Left lung (tissue), 4 donors: ENCODE measurements at regions not wholly inside any gene's neighbourhood (a gene's known extent, or its start where the extent isn't known, plus 50 kb on each side); places are given as distances from the start of the nearest gene placed in this dataset.

Experiments
- ATAC-seq: fragments of 200-7000 bp; cut with Tn5 transposase; one replicate; pipeline ENCODE4 v1.9.1; 2020; ENCODE audit warnings: moderate library complexity
- DNase-seq, 4 donors: peaks; one replicate each; pipeline ENCODE4 v3.0.0-alpha.2; 2013 to 2020
- H3K27ac ChIP-seq, 2 donors: fragments of 200-600 bp; sonication (generic) in 1 of 2; one replicate each; pipeline versions ENCODE4 v1.5.0 to v1.8.0; 2020 to 2021
- H3K27me3 ChIP-seq, 2 donors: fragments of 200-600 bp; sonication (generic) in 1 of 2; one replicate each; pipeline versions ENCODE4 v1.5.0 to v1.8.0; 2020 to 2021
- H3K36me3 ChIP-seq, 2 donors: fragments of 200-600 bp; sonication (generic) in 1 of 2; one replicate each; pipeline versions ENCODE4 v1.5.0 to v1.8.0; 2020 to 2021
- H3K4me1 ChIP-seq, 2 donors: fragments of 200-600 bp; one replicate each; pipeline ENCODE4 v1.8.0; 2021
- H3K4me3 ChIP-seq, 2 donors: fragments of 200-600 bp; sonication (generic) in 1 of 2; one replicate each; pipeline versions ENCODE4 v1.5.0 to v1.8.0; 2020 to 2021; ENCODE audit warnings: mild to moderate bottlenecking in 1 of 2
- H3K9me3 ChIP-seq, 2 donors: fragments of 200-600 bp; sonication (generic) in 1 of 2; one replicate each; pipeline versions ENCODE4 v1.5.0 to v1.8.0; 2020 to 2021
- intact Hi-C, 2 donors: fragments of 100-400 bp; cut with DNase I; formaldehyde crosslinking; loops; one replicate each; pipeline versions ENCODE4 v1.11.2 to v1.14.2; 2022
- TF ChIP-seq, protein P1 (sequence below), 2 donors: fragments of 200-600 bp; sonication (generic) in 1 of 2; IDR thresholded peaks; one replicate each; pipeline versions ENCODE4 v1.5.0 to v1.8.0; 2021; ENCODE audit warnings: antibody characterized with exemption in 2 of 2
- donor health status: DM: no; HTN: yes; CAD: no.
- donor health status: DM: no; HTN: no; CAD: no.

DNA sequence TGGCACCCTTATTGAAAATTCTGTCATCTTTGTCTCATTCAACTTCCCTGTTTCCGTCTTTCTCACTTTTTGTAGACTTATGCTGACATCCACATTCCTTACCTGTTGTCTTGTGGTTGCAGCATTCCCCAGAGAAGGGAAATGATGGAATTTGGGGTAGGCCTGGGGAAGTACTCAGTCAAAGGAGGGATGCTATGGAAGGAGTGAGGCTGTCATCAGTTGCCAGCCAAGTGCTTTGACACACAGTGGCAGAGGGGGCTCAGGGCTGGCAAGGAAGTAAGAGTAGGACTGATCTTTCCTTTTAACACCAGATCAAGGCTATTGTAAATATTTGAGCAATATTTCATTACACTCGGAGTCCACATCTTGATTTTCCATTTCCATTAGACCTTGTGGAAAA, 64.4 kb downstream of the RPLP1 start:
- intact Hi-C loops = no loop called here
- H3K27ac ChIP-seq = no peak overlapping the region
- TF ChIP-seq, protein P1, sequence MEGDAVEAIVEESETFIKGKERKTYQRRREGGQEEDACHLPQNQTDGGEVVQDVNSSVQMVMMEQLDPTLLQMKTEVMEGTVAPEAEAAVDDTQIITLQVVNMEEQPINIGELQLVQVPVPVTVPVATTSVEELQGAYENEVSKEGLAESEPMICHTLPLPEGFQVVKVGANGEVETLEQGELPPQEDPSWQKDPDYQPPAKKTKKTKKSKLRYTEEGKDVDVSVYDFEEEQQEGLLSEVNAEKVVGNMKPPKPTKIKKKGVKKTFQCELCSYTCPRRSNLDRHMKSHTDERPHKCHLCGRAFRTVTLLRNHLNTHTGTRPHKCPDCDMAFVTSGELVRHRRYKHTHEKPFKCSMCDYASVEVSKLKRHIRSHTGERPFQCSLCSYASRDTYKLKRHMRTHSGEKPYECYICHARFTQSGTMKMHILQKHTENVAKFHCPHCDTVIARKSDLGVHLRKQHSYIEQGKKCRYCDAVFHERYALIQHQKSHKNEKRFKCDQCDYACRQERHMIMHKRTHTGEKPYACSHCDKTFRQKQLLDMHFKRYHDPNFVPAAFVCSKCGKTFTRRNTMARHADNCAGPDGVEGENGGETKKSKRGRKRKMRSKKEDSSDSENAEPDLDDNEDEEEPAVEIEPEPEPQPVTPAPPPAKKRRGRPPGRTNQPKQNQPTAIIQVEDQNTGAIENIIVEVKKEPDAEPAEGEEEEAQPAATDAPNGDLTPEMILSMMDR (IDR thresholded peaks at IDR 0.05) = no peak
- no peaks in the 10 kb centered on the region for H3K36me3 ChIP-seq
- ATAC-seq (no peak), DNase-seq (no peak)
- peaks cover 0 to 9% of the 10 kb centered on the region in 2 donors for H3K27me3 ChIP-seq
- no peaks in the 10 kb centered on the region for H3K9me3 ChIP-seq
- H3K4me3 ChIP-seq = no peak overlapping the region
- H3K4me1 ChIP-seq = peaks cover 0 to 12% of the 10 kb centered on the region in 2 donors

DNA sequence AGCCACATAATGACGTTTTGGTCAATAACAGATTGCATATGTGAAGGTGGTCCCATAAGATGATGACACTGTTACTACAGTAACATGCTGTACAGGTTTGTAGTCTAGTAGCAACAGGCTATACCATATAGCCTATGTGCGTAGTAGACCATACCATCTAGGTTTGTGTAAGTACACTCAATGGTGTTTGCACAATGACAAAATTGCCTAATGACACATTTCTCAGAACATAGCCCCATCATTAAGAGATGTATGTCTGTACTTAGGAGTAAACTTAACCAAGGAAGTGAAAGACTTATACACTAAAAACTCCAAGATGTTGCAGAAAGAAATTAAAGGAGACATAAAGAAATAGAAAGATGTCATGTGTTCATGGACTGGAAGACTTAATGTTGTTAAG, 66.2 kb downstream of the RPLP1 start:
- H3K27ac ChIP-seq = no peak overlapping the region
- H3K27me3 ChIP-seq = no peaks in the 10 kb centered on the region
- no peak for ATAC-seq
- no peaks in the 10 kb centered on the region for H3K9me3 ChIP-seq
- H3K4me3 ChIP-seq = no peak overlapping the region
- TF ChIP-seq, protein P1 (IDR thresholded peaks at IDR 0.05) = no peak
- H3K4me1 ChIP-seq = peaks cover 0 to 11% of the 10 kb centered on the region in 2 donors
- intact Hi-C loops = no loop called here
- no peaks in the 10 kb centered on the region for H3K36me3 ChIP-seq
- no peak for DNase-seq

DNA sequence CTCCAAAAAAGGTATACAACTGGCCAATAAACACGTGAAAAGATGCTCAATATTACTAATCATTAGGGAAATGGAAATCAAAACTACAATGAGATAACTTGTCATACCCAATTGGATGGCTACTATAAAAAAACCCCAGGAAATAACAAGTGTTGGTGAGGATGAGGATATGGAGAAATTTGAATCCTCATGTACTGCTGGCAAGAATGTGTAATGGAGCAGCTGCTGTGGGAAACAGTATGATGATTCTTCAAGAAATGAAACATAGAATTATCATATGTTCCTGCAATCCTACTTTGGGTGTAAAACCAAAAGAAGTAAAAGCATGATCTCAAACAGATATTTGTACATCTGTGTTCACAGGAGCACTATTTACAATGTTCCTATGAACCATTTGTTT, 67.4 kb downstream of the RPLP1 start:
- no peaks in the 10 kb centered on the region for H3K4me1 ChIP-seq
- H3K4me3 ChIP-seq = no peak overlapping the region
- intact Hi-C loops = no loop called here
- TF ChIP-seq, protein P1 (IDR thresholded peaks at IDR 0.05) = no peak
- no peaks in the 10 kb centered on the region for H3K27me3 ChIP-seq
- no peaks in the 10 kb centered on the region for H3K36me3 ChIP-seq
- no peaks in the 10 kb centered on the region for H3K9me3 ChIP-seq
- no peak for DNase-seq
- H3K27ac ChIP-seq = no peak overlapping the region
- no peak for ATAC-seq

DNA sequence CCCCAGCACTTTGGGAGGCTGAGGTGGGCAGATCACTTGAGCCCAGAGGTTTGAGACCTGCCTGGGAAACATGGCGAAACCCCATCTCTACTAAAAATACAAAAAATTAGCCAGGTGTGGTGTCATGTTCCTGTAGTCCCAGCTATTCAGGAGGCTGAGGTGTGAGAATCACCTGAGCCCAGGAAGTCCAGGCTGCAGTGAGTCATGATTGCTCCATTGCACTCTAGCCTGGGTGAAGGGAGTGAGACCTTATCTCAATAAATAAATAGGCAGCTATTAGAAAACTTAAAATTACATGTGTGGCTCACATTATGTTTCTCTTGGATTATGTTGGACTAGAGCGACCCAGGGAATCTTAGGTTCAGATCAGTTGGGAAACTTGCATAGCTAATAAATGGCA, 69.7 kb downstream of the RPLP1 start:
- DNase-seq = no peak
- ATAC-seq = peak; percentile 45
- H3K4me1 ChIP-seq = no peaks in the 10 kb centered on the region
- H3K36me3 ChIP-seq = no peaks in the 10 kb centered on the region
- H3K4me3 ChIP-seq = no peak overlapping the region
- TF ChIP-seq, protein P1 (IDR thresholded peaks at IDR 0.05) = no peak
- H3K27ac ChIP-seq = no peak overlapping the region
- intact Hi-C loops = no loop called here
- no peaks in the 10 kb centered on the region for H3K9me3 ChIP-seq
- peaks cover 0 to 4% of the 10 kb centered on the region in 2 donors for H3K27me3 ChIP-seq

DNA sequence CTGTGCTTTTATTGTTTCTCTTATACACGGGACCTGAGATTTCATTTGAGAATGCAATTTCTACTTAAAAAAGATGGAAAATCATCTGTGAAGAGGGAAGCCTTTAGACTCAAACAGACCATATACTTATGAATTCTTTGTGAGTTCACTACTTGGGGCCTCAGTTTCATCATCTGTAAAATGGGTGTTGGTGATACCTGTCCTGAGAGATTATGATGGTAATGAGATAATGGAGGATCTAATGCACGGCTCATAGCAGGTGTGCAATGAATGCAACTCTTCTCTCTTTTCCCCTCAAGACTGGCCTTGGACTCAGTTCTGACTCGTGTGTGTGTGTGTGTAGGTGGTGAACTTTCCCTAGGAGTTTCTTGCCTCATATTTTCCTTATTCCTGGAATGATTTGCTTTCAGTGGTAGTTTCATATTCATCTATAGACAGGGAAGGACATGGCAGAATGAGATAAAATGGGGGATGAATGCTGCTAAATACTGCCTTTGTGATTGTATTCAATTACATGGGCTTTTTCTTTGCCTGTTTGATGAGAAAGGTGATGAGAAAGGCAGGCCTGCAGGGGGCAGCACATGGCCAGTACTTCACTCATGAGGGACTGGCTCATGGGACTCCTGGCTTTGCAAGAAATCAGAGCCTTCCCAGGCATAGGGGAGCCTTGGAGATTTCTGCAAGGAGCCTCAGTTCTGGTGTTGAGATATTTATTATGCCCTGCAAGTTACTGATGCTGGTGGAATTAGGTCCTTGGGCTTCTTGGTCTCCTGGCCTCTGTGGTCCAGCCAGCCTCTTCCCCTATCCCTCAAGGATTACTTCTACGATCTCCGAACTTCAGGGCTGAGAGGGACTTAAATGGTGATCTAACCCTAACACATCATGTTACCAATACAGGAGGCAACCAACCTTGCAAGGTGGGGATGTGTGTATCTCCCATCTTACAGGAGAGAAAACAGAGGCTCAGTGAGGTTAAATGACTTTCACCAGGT, 70.7 kb downstream of the RPLP1 start:
- Histone ChIP-seq H3K27me3 (peaks cover 0 to 10% of the 10 kb centered on the region in 2 donors), H3K4me1 (no peaks in the 10 kb centered on the region), H3K4me3 (no peak overlapping the region), H3K9me3 (no peaks in the 10 kb centered on the region), H3K27ac (no peak overlapping the region), H3K36me3 (no peaks in the 10 kb centered on the region)
- intact Hi-C loops = no loop called here
- ATAC-seq (peak; percentile 93), DNase-seq (peak; percentile 65 to 88 (median 82))
- TF ChIP-seq, protein P1 (IDR thresholded peaks at IDR 0.05) = peak; percentile 44 to 70
